ENCODE measurements at regions not wholly inside any gene's neighbourhood (a gene's known extent, or its start where the extent isn't known, plus 50 kb on each side); places are given as distances from the start of the nearest gene placed in this dataset.

DNA sequence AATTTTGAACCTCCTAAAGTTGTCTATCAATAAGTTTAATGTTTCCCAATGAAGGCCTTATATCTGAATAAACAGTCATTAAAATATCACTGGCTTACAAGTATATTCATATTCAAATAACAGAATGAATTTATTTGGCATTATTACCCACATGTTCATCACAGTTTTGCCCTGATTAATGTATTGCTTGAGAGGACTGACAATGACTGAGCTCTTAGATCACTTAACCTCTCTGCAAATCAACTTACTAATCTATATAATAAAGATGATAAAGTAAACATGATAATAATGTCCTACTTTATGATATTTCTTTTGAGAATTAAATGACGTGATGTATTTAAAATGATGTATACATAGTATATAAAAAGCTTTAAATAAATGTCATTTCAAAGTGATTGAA, 532.0 kb upstream of the GBE1 start:
- no peaks in the 10 kb centered on the region for H3K79me2 ChIP-seq (ENCODE audit: control insufficient read depth, insufficient read depth, low read length)
- no peak for DNase-seq (ENCODE audit: extremely low read depth in 1 of 4, low spot score in 3 of 4)
- H3K4me1 ChIP-seq (replicated peaks in 1 of 2; ENCODE audit: control insufficient read depth in 2 of 2, insufficient read depth in 2 of 2, low read length in 2 of 2), result no peaks in the 10 kb centered on the region
- H3K9me3 ChIP-seq (replicated peaks; ENCODE audit: control insufficient read depth, insufficient read depth, low read depth, low read length), result no peaks in the 10 kb centered on the region
- no peak for FAIRE-seq
- WGBS (ENCODE audit: insufficient coverage, low coverage, missing lambda C conversion rate), result 5% methylated on average over 1 of the region's 1 CpG
- no peaks in the 10 kb centered on the region for H3K9me1 ChIP-seq (ENCODE audit: control insufficient read depth, insufficient read depth, low read length)
- ChIA-PET CTCF (ENCODE audit: low intra/inter-chr PET ratio) (no interaction called here), POLR2A (no interaction called here)
- H4K20me1 ChIP-seq (replicated peaks; ENCODE audit: control insufficient read depth, insufficient read depth, low read length), result no peaks in the 10 kb centered on the region
- in situ Hi-C loops (cut with MboI) (no loop called here), intact Hi-C loops (cut with micrococcal nuclease) (no loop called here)
- H3K36me3 ChIP-seq (ENCODE audit: control insufficient read depth, insufficient read depth, low read length), result no peaks in the 10 kb centered on the region
- H3K27me3 ChIP-seq (ENCODE audit: control insufficient read depth in 2 of 2, insufficient read depth in 2 of 2, low read length in 2 of 2), result no peaks in the 10 kb centered on the region
- BruUV-seq (replicated peaks), result no TSS peak
- no peak for ATAC-seq
- H3K4me2 ChIP-seq (ENCODE audit: insufficient read depth, low read length), result no peak overlapping the region
- H3K27ac ChIP-seq (ENCODE audit: extremely low read depth, low read depth, low read length), result no peak overlapping the region
- no peak for TF ChIP-seq KAT2B (IDR thresholded peaks at IDR 0.05; ENCODE audit: low read depth, low read length)
- TF ChIP-seq ZBTB12 (CRISPR knock-in tag; IDR thresholded peaks at IDR 0.05), result no peak
- no peak for TF ChIP-seq ZNF780A (CRISPR knock-in tag; IDR thresholded peaks at IDR 0.05)
- TF ChIP-seq HMGN3 (IDR thresholded peaks at IDR 0.05; ENCODE audit: borderline replicate concordance, extremely low read depth, insufficient read length, low read depth, low read length), result no peak
- no peak for TF ChIP-seq GTF2E2 (tag; IDR thresholded peaks at IDR 0.05)
- H3K4me3 ChIP-seq, result no peak overlapping the region
- H3K9ac ChIP-seq (ENCODE audit: insufficient read depth in 1 of 2, low read depth in 2 of 2, low read length in 2 of 2), result no peak overlapping the region
- H2AFZ ChIP-seq (ENCODE audit: low read depth, low read length), result no peak overlapping the region

GRCh38 chr3:82287562-82287961, 526.1 kb upstream of the GBE1 start:
- H2AFZ ChIP-seq (ENCODE audit: low read depth, low read length), result no peak overlapping the region
- no peaks in the 10 kb centered on the region for H3K27me3 ChIP-seq (ENCODE audit: control insufficient read depth in 2 of 2, insufficient read depth in 2 of 2, low read length in 2 of 2)
- H4K20me1 ChIP-seq (replicated peaks; ENCODE audit: control insufficient read depth, insufficient read depth, low read length), result no peaks in the 10 kb centered on the region
- 0% methylated on average over 1 of the region's 3 CpGs for WGBS (ENCODE audit: insufficient coverage, low coverage, missing lambda C conversion rate)
- no peaks in the 10 kb centered on the region for H3K4me1 ChIP-seq (replicated peaks in 1 of 2; ENCODE audit: control insufficient read depth in 2 of 2, insufficient read depth in 2 of 2, low read length in 2 of 2)
- ChIA-PET POLR2A (no interaction called here), CTCF (ENCODE audit: low intra/inter-chr PET ratio) (no interaction called here)
- H3K4me2 ChIP-seq (ENCODE audit: insufficient read depth, low read length), result no peak overlapping the region
- BruUV-seq (replicated peaks), result no TSS peak
- no peaks in the 10 kb centered on the region for H3K79me2 ChIP-seq (ENCODE audit: control insufficient read depth, insufficient read depth, low read length)
- no peak for DNase-seq (ENCODE audit: extremely low read depth in 1 of 4, low spot score in 3 of 4)
- TF ChIP-seq ZNF436 (CRISPR knock-in tag; IDR thresholded peaks at IDR 0.05), result no peak
- intact Hi-C loops (cut with micrococcal nuclease) (no loop called here), in situ Hi-C loops (cut with MboI) (no loop called here)
- H3K9me3 ChIP-seq (replicated peaks; ENCODE audit: control insufficient read depth, insufficient read depth, low read depth, low read length), result no peaks in the 10 kb centered on the region
- no peak overlapping the region for H3K4me3 ChIP-seq
- no peak overlapping the region for H3K9ac ChIP-seq (ENCODE audit: insufficient read depth in 1 of 2, low read depth in 2 of 2, low read length in 2 of 2)
- no peak overlapping the region for H3K27ac ChIP-seq (ENCODE audit: extremely low read depth, low read depth, low read length)
- no peak for ATAC-seq
- no peaks in the 10 kb centered on the region for H3K36me3 ChIP-seq (ENCODE audit: control insufficient read depth, insufficient read depth, low read length)
- H3K9me1 ChIP-seq (ENCODE audit: control insufficient read depth, insufficient read depth, low read length), result no peaks in the 10 kb centered on the region
- FAIRE-seq, result no peak
